Colonic mucosa (tissue), 4 donors: ENCODE measurements at regions not wholly inside any gene's neighbourhood (a gene's known extent, or its start where the extent isn't known, plus 50 kb on each side); places are given as distances from the start of the nearest gene placed in this dataset.

Experiments
- DNase-seq: peaks from one replicate; pipeline ENCODE4 v3.0.0-alpha.2; 2020
- H3K27ac ChIP-seq: fragments of 200-600 bp; one replicate; pipeline ENCODE4 v1.8.0; 2021
- H3K27me3 ChIP-seq: fragments of 200-600 bp; one replicate; pipeline ENCODE4 v1.8.0; 2021
- H3K36me3 ChIP-seq: fragments of 200-600 bp; one replicate; pipeline ENCODE4 v1.8.0; 2021
- H3K4me1 ChIP-seq: fragments of 200-600 bp; one replicate; pipeline ENCODE4 v1.8.0; 2021; ENCODE audit warnings: mild to moderate bottlenecking
- H3K4me3 ChIP-seq: fragments of 200-600 bp; one replicate; pipeline ENCODE4 v1.8.0; 2021
- H3K9ac ChIP-seq, 2 donors: one replicate each; pipeline ENCODE4 v1.7.0; 2013; ENCODE audit warnings: control low read depth in 2 of 2, low read depth in 2 of 2, low read length in 2 of 2
- H3K9me3 ChIP-seq: fragments of 200-600 bp; one replicate; pipeline ENCODE4 v1.8.0; 2021
- intact Hi-C: fragments of 100-400 bp; cut with DNase I; formaldehyde crosslinking; loops from one replicate; pipeline ENCODE4 v1.14.1; 2022
- TF ChIP-seq, protein P1 (sequence below): fragments of 200-600 bp; IDR thresholded peaks from one replicate; pipeline ENCODE4 v1.8.0; 2022; ENCODE audit warnings: antibody characterized with exemption, mild to moderate bottlenecking
- donor health status: healthy.
- donor health status: DM: no; HTN: no; CAD: no.
- donor health status: DM: no; HTN: no; CAD: no.

DNA sequence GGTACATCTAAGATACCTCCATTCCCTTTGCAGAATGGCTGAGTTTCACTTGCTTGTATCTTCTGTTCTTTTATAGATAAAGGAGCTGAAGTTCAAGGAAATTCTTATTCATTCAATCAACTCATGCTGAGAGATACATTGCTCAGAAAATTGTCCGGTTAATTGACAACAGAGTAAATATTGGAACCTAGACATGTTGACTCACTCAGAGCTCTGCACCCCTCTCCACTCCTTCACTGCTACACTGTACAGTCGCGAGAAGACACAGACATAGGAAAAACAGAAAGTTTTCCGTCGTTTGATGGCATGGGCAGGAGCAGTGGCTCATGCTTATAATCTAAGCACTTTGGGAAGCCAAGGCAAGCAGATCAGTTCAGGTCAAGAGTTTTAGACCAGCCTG is 690.5 kb upstream of the SOX9 start:
- Histone ChIP-seq H3K9me3 (no peaks in the 10 kb centered on the region), H3K4me3 (no peak overlapping the region), H3K36me3 (no peaks in the 10 kb centered on the region), H3K27me3 (no peaks in the 10 kb centered on the region), H3K4me1 (no peaks in the 10 kb centered on the region), H3K27ac (no peak overlapping the region), H3K9ac (no peak overlapping the region)
- intact Hi-C loops = no loop called here
- TF ChIP-seq, protein P1, sequence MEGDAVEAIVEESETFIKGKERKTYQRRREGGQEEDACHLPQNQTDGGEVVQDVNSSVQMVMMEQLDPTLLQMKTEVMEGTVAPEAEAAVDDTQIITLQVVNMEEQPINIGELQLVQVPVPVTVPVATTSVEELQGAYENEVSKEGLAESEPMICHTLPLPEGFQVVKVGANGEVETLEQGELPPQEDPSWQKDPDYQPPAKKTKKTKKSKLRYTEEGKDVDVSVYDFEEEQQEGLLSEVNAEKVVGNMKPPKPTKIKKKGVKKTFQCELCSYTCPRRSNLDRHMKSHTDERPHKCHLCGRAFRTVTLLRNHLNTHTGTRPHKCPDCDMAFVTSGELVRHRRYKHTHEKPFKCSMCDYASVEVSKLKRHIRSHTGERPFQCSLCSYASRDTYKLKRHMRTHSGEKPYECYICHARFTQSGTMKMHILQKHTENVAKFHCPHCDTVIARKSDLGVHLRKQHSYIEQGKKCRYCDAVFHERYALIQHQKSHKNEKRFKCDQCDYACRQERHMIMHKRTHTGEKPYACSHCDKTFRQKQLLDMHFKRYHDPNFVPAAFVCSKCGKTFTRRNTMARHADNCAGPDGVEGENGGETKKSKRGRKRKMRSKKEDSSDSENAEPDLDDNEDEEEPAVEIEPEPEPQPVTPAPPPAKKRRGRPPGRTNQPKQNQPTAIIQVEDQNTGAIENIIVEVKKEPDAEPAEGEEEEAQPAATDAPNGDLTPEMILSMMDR = no peak
- DNase-seq = no peak

DNA sequence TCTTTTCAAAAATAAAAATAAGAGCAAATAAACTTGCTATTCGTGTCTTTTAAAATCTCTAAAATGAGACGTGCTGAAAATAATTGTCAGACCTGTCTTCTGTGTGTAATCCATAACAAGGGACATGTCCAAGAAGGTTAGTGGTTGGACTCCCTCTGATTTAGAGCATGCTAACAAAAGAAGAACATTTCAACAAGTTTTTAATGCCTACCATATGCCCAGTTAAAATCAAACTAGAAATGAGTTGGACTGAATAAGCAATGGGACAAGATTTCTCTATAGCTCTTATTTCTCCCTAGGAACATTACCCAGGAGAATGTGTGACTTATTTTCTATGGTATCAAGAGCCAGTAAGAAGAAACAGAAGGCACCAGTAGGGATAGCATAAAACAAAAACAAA is 689.7 kb upstream of the SOX9 start:
- H3K27ac ChIP-seq = no peak overlapping the region
- no peak overlapping the region for H3K4me3 ChIP-seq
- H3K36me3 ChIP-seq = no peaks in the 10 kb centered on the region
- intact Hi-C loops = no loop called here
- DNase-seq = no peak
- no peaks in the 10 kb centered on the region for H3K9me3 ChIP-seq
- no peaks in the 10 kb centered on the region for H3K4me1 ChIP-seq
- TF ChIP-seq, protein P1 = no peak
- no peak overlapping the region for H3K9ac ChIP-seq
- H3K27me3 ChIP-seq = no peaks in the 10 kb centered on the region

DNA sequence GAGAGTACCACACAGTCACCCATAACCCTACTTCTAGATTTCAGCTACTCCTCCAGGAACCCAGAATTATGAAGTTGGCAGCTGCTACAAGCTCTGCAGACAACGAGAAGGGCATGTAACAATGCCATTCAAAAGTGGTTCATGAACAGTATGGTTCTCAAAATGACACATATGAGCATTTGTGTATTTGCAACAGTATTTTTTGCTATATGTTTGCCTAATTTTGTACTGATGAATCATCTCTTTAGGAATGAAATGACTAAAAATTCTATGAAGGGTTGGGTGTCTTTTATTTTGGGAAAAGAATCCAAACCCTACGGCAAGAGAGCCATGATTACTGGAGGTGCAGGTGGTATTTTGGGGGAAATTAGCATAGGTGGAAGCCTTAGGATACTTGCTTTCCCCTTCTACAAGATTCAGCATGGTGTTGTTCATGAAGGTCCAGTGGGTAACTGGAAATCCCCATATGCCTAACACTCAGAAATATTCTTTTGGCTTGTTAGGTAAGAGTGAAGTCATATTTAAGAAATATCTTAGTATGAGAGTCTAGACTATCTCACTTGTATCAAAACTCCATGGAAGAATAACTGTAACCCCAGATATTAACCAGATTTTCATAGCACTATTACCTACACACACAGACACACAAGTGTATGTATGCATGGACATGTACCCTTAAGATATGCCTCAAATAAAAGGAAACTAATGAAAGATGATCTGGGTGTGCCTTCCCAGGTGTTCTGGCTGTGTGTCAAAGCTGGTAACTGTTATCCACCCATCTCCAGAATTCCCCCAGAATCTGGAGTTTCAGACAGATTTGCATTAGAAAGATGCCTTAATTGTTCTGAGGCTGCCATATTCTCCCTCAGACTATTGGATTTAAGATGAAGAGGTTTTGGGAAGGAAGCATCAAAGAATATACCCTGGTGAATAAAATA is 688.2 kb upstream of the SOX9 start:
- Histone ChIP-seq H3K9me3 (no peaks in the 10 kb centered on the region), H3K4me1 (no peaks in the 10 kb centered on the region), H3K36me3 (no peaks in the 10 kb centered on the region), H3K27ac (no peak overlapping the region), H3K27me3 (no peaks in the 10 kb centered on the region), H3K9ac (no peak overlapping the region), H3K4me3 (no peak overlapping the region)
- TF ChIP-seq, protein P1 = no peak
- intact Hi-C loops = no loop called here
- DNase-seq = no peak

DNA sequence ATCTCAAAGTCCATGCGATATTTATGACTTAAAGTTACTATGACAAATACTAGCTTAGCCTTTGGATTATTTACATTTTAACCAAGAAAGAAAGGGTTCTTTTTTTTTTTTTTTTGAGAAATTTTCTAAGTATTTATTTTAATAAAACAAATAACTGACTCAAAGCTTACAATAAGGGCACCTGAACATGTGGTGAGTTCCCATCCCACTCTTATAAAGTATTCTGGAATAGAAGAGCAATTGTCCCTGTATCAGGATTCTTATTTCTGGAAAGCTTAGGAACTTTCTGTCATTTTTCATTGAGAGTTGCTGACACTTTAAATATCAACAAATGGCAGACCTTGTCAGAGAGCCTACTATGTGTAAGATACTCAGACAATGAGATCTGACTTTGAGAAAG is 686.1 kb upstream of the SOX9 start:
- Histone ChIP-seq H3K27ac (no peak overlapping the region), H3K4me1 (no peaks in the 10 kb centered on the region), H3K27me3 (no peaks in the 10 kb centered on the region), H3K9me3 (no peaks in the 10 kb centered on the region), H3K9ac (no peak overlapping the region), H3K4me3 (no peak overlapping the region), H3K36me3 (no peaks in the 10 kb centered on the region)
- DNase-seq = no peak
- intact Hi-C loops = no loop called here
- TF ChIP-seq, protein P1 = no peak

DNA sequence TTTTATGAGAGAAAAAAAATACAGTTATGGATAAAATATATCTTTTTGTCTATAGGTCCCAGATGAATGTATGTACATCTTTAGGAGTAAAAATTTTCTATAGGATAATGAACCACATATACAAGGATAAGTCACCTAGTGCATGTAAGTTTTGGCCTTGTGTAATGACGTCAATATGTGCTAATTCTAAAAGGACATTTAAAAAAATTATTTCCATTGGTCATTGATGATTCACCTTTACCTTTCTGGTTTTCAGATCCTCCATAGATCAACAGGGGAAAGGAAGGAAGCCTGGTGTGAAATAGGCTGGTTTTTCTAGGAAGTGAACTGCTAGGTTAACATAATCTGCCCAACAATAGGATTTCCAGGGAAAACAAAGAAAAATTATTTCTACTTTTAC is 684.3 kb upstream of the SOX9 start:
- intact Hi-C loops = no loop called here
- TF ChIP-seq, protein P1 = no peak
- Histone ChIP-seq H3K36me3 (no peaks in the 10 kb centered on the region), H3K4me3 (no peak overlapping the region), H3K9ac (no peak overlapping the region), H3K27ac (no peak overlapping the region), H3K4me1 (no peaks in the 10 kb centered on the region), H3K9me3 (no peaks in the 10 kb centered on the region), H3K27me3 (no peaks in the 10 kb centered on the region)
- no peak for DNase-seq
